Heart left ventricle (tissue), 13 donors: ENCODE measurements at regions not wholly inside any gene's neighbourhood (a gene's known extent, or its start where the extent isn't known, plus 50 kb on each side); places are given as distances from the start of the nearest gene placed in this dataset.

Experiments used
- CTCF ChIP-seq, 12 donors: fragments of 200-600 bp; sonication (generic) in 4 of 12; IDR thresholded peaks; one replicate each; pipeline versions ENCODE4 v1.5.0 to v1.8.0; 2018 to 2022; ENCODE audit warnings: antibody characterized with exemption in 12 of 12, mild to moderate bottlenecking in 5 of 12
- POLR2A ChIP-seq, 2 donors: fragments of 450-650 bp; IDR thresholded peaks; one replicate each; pipeline ENCODE4 v1.6.1; 2017; ENCODE audit warnings: antibody characterized with exemption in 2 of 2, mild to moderate bottlenecking in 2 of 2, moderate library complexity in 2 of 2
- donor health status: ischemic (EF 13 %, LVEDD 7.1; RV severe dilation, severe dysfunction).
- donor health status: DM: no; HTN: yes; CAD: no.
- donor health status: DM: no; HTN: no; CAD: no.
- donor health status: ischemic (EF 25% LVEDD 6.9; RV normal size, moderate dysfunction).
- donor health status: ischemic (EF 25% LVEDD 5.7; RV mildly dilated, moderate dysfunction).
- donor health status: ischemic (EF 35%, LVEDD 5.7; RV mildly dilated, moderate dysfunction).
- donor health status: nonischemic (EF 11% LVEDD 7.7; RV severe dilation, severe dysfunction).
- donor health status: DM: yes; HTN: yes; CAD: no.
- donor health status: PGD.
- donor health status: ischemic (EF 29% LVEDD 5.4; RV normal size, mild dysfunction).
- donor health status: nonischemic (EF 23%, LVEDD 6.1; RV moderate dilation, normal function).

DNA sequence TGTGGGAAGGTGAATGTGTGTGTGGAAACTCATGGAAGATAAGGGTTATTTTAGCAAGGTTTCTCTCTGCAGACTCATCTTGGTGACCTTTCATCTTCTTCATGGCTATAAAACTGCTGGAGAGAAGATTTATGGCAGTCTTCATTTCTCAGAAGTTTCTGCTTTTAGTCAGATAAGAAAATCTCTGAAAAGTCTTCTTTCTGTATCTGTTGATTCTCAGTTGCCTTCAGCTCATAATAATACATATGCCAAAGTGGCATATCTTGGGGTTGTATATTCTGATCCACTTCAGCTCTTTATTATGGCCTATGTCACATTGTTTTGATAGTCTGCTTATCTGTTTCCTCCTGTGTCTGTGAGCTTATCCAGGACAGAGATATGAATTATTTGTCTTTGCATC is 143.3 kb upstream of the TMTC4 start:
- TF ChIP-seq CTCF (IDR thresholded peaks at IDR 0.05), result no peak
- TF ChIP-seq POLR2A (IDR thresholded peaks at IDR 0.05), result no peak
